T-helper 2 cell treated with Interferon-gamma antibody and Interleukin-4, amounts not matched to agents 100 ng/mL and 5 ng/mL, for 36 hours (primary cell): ENCODE measurements at regions not wholly inside any gene's neighbourhood (a gene's known extent, or its start where the extent isn't known, plus 50 kb on each side); places are given as distances from the start of the nearest gene placed in this dataset.
"Not testable (repeated sequence)": the region's sequence is repeated elsewhere in the genome, so short reads cannot be mapped to it uniquely, and the experiment has no call there.

Experiments
- intact Hi-C: fragments of 100-400 bp; cut with micrococcal nuclease; formaldehyde crosslinking; loops from one replicate; pipeline ENCODE4 v1.15.1; 2023

DNA sequence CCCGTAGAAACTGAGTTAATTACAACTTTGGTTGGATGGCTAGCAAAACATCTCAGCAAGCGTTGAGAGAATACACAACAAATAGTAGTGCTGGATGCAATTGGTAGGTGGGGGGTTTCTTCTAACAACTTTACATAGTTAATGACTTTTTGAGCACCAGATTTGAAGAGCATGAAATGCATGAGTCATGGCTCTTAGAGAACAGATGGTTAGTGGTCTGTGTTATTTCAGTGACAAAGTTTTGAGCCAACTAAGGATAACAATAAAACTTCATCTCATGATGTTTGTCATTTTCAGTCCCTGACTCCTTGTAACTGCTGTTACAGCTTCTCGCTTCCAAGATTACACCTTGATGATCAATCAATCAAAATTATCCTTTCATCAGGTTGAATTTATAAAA lies 399.0 kb upstream of the BRINP1 start:
- intact Hi-C loops = no loop called here

DNA sequence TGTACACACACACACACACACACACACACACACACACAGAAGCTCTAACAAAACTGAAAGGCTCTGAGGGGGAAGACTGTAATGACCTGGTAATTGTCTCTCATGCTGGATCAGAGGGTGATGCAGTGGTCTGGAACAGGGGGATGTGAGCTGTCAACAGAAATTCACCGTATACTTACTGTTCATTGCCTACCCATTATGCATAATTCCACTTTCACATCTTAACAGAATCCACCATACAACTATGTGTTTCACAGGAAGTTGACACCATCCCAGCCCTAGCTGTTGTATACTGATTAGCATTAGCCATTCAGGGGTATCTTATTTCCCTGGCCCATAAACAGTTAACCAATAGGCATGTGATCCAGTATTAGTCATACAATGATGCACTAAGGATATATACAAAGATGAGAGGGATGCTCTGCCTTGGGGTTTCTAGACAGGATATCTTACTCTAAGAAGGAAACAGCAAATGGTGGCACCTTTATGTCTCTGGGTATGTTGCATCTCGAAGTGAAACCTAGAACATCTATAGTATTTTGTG lies 396.5 kb upstream of the BRINP1 start:
- intact Hi-C loops = no loop called here

DNA sequence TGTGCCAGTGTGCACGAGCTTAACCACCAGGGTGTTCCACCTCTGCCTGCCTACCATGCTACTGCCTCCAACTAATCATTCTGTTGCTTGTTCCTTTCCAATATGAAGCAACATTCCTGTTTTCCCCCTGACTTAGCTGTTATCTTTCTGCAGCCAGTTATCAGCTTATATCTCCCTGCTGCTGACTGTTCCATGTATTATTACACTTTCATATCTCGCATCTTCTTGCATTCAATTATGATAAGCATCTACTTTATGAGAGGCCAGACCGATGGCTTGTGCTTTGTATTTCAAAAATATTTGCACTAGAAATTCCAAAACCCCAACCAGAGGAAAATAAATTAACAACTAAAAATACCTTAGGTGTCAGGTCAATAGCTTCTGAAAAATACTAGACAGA lies 394.0 kb upstream of the BRINP1 start:
- intact Hi-C loops = no loop called here

DNA sequence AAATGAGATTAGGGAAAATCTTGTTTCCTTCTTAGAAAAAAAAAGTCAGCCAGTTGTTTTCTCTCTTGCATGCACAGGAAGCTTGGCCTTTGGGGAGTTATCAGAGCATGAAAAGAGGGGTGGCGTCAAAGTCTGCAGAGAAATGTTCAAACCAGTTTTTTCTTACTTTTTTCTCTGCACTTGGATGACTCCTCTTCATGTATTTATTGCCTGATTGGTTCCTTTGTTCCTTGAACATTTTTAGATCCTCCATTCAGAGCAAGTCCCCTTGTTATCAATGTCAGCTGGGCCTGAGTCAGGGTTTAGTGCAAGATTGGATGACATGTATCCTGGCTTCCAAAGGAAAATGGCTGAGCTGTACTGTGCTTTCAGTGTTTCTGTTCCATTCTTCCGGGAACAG lies 392.6 kb upstream of the BRINP1 start:
- intact Hi-C loops = no loop called here

DNA sequence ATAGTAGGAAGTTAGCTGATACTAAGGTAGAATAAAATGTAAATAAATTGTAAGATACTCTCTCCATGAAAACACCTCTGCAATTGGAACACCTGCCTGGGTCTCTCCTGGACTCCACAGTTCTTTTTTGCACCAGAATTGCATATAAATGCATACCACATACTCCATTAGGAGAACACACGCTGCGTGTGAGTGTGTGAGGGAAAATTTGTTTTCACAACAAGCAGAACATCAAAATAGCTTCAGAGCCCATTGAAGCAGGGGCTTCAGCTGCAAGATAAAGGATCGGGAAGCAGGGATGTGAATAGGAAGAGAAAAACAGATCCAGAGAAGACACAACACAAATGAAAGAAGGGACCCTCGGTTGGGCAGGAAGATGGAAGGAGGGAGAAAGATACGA lies 389.8 kb upstream of the BRINP1 start:
- intact Hi-C loops = no loop called here

DNA sequence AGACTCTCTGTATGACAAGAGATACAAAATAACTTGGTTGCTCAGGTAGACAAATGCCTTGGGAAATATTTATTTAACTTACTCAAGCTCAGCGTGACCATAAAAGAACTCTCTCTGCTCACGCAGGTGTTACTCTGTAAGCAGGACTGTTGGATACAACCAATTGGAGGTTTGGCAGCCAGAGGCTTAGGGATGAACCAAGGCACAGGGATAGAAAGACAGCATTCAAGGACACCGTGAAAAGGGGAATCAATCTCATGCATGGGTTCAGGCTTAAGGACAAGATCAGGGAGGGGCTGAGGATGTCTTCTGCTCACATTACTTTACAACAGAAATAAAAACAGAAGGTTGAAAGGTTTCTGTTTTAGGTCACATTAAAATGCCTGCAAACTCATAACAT lies 389.0 kb upstream of the BRINP1 start:
- intact Hi-C loops = no loop called here

DNA sequence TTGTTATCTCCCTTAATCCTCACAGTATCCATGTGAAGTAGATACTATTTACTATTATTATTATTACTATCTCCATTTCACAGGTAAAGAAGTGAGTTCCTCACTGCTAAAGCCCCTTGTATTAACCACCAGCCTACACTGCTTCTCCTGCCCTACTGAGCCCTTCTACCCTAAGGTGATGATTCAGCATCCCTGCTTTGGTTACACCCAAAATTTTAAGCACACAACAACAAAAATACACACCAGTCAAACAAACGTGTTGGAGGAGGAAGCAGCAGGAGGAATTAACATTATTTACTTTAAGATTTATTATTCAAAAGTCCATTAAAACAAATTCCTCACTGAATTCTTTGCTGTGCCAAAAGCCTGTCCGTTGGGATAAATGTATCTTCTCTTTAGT lies 370.2 kb upstream of the BRINP1 start:
- intact Hi-C loops = no loop called here

DNA sequence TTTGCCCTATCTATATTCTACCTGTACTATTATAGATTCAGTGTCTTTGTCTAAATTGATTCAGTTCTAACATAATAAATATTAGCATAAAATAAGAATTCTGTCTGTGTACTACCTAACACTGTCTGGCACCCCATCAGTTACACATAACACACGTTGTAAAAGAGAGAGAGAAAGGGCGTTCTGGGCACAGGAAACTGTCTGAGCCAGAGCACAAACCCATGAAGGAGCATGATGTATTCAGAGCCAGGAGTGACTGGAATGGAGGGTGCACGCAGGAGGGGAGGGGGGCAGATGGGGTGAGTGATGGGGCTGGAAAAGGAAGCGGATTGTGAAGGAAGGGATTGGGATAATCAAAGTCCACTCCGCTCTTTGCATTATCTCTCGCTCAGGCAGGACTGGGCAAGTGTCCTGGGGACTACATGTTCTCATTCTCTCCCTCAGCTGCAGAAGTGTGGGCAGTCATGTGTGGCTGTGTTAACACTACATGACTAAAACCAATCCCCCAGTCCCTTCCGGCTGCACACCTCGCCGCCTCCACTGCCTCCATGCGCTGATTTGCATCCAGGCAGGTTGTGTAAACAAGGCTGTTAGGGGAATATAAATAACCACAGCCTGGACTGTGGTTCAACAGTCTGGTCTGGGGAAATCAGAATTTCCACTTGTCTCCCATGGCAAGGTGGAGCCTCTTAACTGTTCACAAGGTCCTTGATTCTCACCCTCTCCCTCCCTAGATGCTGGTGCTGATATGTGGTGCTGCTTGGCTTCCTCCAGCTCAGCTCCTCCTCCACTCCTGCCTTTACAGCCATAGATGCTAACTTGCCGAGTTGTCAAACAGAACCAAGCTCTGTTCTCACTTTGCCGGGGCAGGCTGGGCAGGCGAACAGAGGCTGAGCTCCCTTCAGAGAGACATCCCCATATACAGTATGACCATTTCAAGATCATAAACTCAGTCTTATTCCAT lies 367.5 kb upstream of the BRINP1 start:
- intact Hi-C loops = no loop called here

DNA sequence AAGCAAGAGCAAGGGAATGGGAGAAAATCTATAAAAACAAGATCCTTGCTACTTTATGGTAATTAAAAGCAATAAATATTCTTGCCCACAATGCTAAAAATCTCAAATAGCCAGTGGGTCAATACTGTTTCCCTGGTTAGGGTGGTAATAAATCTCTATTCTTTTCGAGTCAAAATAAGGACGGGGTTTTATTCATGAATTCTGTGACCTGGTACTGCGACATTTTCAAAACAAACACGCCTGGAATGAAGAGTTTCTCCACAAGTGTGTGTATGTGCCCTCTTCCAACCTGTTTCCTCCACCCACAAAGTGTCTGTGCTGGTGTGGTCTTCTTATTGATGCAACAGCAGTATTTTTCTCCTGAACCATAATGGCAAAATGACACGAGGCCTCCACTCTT lies 358.8 kb upstream of the BRINP1 start:
- intact Hi-C loops = no loop called here

DNA sequence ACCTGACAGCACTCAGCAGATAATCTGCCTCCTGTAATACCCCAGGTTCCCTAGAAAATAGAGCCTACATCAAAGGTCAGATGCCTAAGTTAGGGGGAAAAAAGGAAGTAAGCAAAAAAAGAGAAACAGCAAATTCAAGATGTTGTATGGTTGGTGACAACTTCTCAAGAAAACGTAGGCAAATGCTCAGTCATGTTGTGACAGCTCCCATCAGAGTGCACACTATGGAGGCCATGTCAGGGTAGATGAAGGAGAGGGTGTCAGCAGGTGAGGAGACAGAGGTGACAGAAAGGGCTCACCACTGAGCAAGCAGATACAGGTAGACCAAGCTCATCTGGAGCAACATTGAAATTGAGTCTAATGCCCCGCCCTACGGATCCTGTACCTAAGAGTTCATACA lies 356.8 kb upstream of the BRINP1 start:
- intact Hi-C loops = no loop called here

DNA sequence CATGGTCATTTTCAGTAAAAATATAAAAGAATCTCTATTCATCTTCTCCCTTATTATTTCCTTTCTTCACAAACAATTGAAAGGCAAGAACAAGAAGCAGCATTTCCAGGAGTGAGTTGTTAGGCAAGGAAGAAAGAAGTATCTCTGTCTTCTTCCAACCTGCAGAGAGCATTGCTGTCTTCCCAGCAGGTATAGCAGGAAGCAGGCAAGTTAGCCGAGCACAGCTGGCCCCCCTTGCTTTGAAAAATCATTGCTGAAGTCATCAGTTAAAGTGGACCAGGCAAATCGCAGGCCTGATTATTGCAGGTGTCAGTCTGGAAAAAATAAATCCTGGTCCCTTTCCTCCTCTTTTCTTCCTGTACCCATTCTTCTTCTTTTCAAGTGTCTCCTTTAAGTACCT lies 353.1 kb upstream of the BRINP1 start:
- intact Hi-C loops = no loop called here

DNA sequence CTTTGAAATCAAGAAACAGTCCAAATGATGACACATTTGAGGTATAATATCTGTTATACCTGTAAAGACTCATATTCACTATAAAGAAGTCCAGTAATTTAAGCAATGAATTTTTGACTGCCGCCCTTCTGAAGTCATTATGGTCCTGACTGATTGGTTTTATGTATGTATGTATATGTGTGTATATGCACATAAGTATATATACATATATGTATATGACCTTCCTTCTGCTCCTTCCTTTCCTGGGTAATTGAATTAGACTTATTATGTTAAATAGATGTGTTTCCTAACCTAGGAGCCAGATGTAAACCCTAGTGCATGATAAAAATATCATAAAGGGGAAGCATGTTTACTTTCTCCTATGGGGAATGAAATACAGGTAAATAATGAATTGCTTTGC lies 343.1 kb upstream of the BRINP1 start:
- intact Hi-C loops = no loop called here

DNA sequence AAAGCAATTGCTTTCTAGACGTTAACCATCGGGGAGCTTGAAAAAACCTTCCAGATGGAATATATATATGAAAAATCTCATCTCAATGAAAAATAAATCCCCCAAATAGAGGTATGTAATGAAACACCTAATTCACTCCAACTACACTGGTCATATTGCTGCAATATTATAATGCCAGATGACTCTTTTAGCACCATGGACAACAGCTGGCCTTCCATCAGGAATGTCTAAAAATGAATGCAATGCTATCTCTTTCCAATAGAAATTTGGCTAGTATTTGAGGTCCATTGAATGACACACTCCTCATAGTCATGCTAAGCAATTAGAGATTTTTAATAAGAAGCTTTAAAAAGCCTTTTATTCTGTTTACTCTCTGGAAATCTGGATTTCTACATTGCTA lies 340.2 kb upstream of the BRINP1 start:
- intact Hi-C loops = no loop called here

DNA sequence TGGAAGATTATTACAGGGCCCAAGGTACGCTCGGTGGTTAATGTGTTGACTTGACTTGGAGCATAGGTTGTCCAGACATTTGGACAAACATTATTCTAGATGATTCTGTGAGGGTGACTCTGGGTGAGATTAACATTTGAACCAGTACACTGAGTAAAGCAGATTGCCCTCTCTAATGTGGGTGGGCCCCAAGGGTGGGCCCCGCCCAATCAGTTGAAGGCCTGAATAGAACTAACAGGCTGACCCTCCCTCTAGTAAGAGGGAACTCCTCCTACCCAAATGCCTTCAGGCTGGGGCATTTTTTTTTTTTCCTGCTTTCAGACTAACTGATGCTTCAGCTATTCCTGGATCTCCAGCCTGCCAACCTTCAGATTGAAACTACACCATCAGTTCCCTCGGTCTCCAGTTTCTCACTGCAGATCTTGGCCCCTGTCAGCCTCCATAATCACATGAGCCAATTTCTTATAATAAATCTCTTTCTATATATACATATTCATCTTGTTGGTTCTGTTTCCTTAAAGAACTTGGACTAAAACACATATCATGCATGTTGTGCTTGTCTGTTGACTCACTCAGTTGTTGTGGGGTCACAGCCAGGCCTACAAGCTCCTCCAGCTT lies 338.1 kb upstream of the BRINP1 start:
- intact Hi-C loops = no loop called here

DNA sequence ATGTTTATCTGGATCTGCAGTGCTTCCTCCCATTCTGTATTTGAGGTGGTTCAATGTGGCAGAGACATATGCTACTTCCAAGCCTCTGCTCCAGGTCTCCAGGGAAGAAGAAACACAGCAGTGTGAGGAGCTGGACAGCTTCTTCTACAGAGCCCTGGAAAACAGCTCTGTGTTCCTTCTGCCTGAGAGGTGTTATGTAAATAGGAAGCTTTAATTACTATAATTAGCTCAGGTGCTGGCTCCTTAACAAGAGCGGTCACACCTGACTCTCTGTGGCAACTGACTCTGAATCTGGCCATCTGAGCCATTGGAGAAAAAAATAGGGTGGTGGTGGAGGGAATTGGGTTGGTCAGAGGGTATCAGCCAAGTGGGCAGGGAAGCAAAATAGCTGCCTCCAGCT lies 332.4 kb upstream of the BRINP1 start:
- intact Hi-C loops = no loop called here

DNA sequence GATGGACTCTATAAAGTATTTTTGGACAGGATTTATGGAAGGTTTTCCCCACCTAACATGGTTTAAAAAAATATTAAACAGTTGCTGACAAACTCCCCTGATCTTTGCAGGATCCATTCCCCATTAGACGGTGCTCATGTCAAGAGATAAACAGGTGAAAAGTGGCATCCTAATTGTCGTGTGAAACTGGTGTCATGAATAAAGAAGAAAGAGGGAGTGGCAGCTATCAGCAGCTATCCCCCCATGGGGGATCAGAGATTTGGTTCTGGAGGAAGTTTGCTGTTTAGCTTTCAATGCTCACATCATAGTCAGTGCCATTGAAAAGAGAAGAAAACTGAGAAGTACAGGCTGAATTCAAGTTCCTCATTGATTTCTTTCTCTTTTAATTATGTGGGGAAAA lies 329.3 kb upstream of the BRINP1 start:
- intact Hi-C loops = no loop called here

DNA sequence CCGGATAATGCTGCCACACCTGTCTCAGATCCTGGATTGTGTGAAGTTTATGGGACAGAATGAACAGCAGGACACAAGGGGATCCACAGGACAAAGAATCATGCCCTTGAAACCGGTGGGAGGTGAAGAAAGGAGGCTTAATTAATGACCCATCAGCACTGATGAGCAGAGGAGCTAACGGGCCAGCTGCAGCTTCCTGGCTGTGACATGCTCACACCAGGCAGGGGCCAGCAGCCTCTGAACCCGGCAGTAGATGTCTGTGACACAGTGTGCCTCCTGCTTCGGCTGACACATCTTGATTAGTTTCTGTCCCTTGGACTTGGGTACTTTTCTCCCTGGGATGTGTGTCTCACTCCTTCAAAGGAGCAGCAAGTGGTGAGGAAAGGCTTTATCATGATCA lies 328.8 kb upstream of the BRINP1 start:
- intact Hi-C loops = no loop called here

DNA sequence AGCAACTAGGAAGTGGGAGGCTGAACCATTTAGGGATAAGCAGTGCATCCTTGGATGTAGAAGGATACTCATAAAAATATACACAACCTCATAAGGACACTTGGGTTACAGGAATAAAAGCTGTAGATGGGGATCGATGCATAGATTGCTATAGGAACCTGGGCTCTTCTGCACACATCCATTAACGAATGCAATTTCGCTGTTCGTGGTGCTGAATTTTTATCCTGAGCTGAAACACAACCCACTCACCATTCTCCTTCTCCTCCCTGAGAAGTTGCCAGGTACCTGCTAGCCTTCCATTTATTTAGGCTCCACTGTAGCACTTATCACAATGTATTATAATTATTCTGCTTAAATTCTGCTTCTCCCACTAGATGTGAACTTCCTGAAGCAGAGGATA lies 320.6 kb upstream of the BRINP1 start:
- intact Hi-C loops = no loop called here

DNA sequence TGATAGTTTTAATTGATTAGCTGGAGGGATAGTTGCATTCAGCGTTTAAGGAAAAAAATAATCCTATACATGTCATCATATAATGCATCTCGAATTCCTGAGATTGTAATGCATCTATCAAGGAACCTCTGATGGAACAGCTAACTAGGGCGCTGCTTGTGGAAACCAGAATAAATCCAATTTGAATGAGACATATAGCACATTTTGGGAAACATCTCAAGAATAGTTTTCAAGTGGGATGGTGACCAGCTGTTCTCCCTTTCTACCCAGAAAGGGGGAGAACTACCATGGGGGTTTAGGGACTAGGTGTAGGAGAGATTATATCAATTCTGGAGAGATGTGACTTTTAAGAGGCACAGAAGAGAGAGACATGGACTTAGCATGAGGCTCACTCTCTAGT lies 319.3 kb upstream of the BRINP1 start:
- intact Hi-C loops = no loop called here

DNA sequence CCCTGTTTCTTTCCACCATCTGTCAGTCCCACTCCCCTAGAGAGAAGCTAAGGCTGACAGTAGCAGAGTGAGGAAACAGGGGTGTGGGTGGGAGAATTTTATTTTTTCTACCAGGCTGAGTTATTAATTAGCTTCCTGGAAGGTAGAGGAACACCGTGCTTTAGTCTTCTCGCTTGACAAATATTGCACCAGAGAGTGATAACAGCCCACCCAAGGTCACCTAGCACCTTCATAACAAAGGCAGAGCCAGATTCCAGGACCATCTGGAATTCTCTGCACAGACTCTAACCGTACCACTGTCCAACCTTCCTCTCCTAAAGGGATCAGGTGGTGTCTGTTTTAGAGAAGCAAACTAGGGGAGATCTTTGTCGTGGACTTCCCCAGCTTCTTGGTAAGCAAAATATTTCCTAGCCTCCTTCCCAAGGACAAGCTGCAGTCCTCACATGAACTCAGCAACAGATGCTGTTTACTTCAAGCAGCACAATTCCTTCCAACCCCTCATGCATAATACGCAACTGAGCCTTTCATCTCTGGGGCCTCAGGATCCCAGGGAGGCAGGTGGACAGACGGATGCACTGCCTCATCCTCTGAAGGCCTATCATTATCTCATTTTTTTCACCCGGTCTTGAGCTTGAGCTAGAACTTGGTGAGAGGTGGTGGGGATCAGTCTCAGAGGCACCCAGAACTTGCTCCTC lies 308.7 kb upstream of the BRINP1 start:
- intact Hi-C loops = no loop called here

DNA sequence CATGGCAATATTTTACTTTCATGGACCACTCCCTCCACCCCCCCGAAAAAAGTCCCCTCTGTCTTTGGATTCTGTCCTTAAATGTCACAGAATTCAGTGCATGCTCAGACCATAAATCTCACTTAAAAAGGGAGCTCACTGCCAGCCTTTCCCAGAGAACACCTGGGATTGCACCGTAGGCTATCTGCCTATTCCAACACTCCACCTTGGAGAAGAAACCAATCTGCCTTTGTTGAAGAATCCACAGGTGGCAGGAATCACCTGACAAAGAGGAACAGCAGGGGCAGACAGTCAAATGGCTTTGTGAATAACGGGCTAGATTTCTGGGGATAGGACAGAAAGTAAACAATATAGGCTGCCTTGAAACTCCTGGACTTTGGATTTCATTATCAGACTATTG lies 306.7 kb upstream of the BRINP1 start:
- intact Hi-C loops = no loop called here

DNA sequence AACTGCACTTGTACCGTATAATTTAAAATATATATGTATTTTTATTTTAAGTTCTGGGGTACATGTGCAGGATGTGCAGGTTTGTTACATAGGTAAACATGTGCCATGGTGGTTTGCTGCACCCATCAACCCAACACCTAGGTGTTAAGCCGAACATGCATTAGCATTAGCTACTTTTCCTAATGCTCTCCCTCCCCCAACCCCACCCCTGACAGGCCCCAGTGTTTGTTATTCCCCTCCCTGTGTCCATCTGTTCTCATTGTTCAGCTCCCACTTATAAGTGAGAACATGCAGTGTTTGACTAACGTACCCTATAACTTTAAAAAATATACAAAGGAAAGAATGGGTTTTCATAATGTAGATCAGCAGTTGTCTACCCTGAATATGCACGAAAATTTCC lies 303.5 kb upstream of the BRINP1 start:
- intact Hi-C loops = not testable (repeated sequence)
